ENCODE measurements at regions not wholly inside any gene's neighbourhood (a gene's known extent, or its start where the extent isn't known, plus 50 kb on each side); places are given as distances from the start of the nearest gene placed in this dataset.
"Not testable (repeated sequence)": the region's sequence is repeated elsewhere in the genome, so short reads cannot be mapped to it uniquely, and the experiment has no call there.

DNA sequence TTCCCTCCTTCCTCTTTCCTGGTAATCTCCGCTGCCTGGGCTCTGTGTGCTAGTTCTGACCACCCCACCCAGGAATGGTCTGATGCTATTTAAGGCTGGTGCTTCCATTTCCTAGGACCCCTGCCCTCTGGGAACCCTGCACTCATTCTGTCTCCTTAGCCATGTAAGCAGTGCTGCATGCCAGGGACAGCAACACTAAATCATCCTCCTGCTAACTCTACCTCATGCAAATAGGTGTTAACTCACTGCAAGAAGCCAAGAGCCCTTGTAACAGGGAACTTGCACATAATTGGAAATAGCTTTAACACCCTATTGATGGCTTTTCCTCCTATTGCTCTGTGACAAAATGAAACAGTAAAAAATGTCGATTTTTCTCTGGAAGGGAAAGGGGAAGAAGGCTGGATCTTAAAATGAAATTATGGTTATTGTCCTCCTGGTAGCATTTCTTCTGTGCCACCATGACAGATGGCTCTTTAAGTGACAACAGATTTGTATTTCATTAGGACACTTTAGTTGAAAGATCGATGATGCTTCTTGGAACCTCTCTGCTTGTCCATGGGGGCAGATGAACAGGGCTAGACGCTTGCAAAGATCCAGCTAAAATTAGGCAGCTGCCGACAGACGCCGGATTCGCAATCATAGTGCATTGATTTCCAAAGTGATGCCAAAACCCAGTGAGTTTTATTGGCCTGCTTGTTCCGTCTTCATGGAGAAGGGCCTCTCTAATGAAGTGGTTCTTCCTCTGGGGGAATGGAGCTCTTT, 551.7 kb downstream of the MATN1 start:
- H3K4me1 Mint-ChIP-seq = no peaks in the 10 kb centered on the region
- H3K4me3 Mint-ChIP-seq = no peak overlapping the region
- intact Hi-C loops (cut with micrococcal nuclease) = no loop called here
- H3K36me3 Mint-ChIP-seq (ENCODE audit: low read depth) = no peaks in the 10 kb centered on the region
- no peaks in the 10 kb centered on the region for H3K9me3 Mint-ChIP-seq
- H3K27me3 Mint-ChIP-seq = peaks cover 20% of the 10 kb centered on the region
- peak; percentile 20 for DNase-seq
- no peak overlapping the region for H3K27ac Mint-ChIP-seq

- Mint-ChIP-seq H3K27me3 (peaks cover 24% of the 10 kb centered on the region), H3K36me3 (ENCODE audit: low read depth) (no peaks in the 10 kb centered on the region), H3K27ac (no peak overlapping the region), H3K9me3 (no peaks in the 10 kb centered on the region), H3K4me3 (no peak overlapping the region), H3K4me1 (no peaks in the 10 kb centered on the region)
- intact Hi-C loops (cut with micrococcal nuclease) = no loop called here
- no peak for DNase-seq
Observed at GRCh38 chr1:30169269-30169668, 554.1 kb downstream of the MATN1 start.

GRCh38 chr1:30166174-30166573, 557.2 kb downstream of the MATN1 start:
- intact Hi-C loops (cut with micrococcal nuclease) = no loop called here
- Mint-ChIP-seq H3K27me3 (peaks cover 23% of the 10 kb centered on the region), H3K4me3 (no peak overlapping the region), H3K36me3 (ENCODE audit: low read depth) (no peaks in the 10 kb centered on the region), H3K27ac (no peak overlapping the region), H3K4me1 (no peaks in the 10 kb centered on the region), H3K9me3 (no peaks in the 10 kb centered on the region)
- DNase-seq = no peak

DNA sequence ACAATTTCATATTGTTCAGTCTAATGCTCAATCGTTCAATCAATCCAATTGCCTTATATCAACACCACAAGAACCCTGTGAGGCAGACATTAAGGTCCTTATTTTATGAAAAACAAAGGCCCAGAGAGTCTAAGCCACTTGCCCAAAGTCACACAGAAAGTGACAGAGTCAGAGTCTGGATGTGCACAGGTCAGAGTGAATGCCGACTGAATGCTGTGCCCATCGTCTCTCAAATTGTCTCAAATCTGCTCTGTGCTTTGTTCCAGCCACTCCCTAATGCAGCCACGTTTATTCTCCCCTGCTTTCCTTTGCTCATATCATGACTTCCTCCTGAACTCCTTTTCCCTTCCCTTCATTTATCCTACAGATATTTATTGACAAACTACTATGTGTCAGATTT, 558.3 kb downstream of the MATN1 start:
- Mint-ChIP-seq H3K27me3 (peaks cover 23% of the 10 kb centered on the region), H3K27ac (no peak overlapping the region), H3K4me3 (no peak overlapping the region), H3K4me1 (no peaks in the 10 kb centered on the region), H3K36me3 (ENCODE audit: low read depth) (no peaks in the 10 kb centered on the region), H3K9me3 (no peaks in the 10 kb centered on the region)
- intact Hi-C loops (cut with micrococcal nuclease) = no loop called here
- no peak for DNase-seq

DNA sequence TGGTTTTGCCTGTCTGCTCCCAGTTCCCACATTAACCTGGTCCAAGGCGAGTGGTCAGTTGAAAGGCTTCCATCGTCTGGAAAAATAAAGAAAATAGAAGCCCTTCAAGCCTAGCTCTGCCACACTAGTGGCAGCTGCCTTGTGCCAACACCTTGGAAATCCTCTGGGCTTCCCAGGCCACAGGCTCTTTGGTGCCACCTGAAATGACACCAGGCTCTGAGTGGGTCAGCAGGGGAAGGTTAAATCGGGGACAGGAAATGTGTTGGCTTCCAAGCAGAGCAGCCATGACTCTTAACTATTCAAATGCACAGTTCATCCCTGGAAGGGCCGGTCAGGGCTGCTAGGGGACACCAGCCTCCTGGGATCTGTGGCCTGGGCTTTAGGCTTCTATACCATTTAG, 558.7 kb downstream of the MATN1 start:
- Mint-ChIP-seq H3K27me3 (peaks cover 23% of the 10 kb centered on the region), H3K4me3 (no peak overlapping the region), H3K4me1 (no peaks in the 10 kb centered on the region), H3K27ac (no peak overlapping the region), H3K36me3 (ENCODE audit: low read depth) (no peaks in the 10 kb centered on the region), H3K9me3 (no peaks in the 10 kb centered on the region)
- DNase-seq = no peak
- intact Hi-C loops (cut with micrococcal nuclease) = no loop called here

DNA sequence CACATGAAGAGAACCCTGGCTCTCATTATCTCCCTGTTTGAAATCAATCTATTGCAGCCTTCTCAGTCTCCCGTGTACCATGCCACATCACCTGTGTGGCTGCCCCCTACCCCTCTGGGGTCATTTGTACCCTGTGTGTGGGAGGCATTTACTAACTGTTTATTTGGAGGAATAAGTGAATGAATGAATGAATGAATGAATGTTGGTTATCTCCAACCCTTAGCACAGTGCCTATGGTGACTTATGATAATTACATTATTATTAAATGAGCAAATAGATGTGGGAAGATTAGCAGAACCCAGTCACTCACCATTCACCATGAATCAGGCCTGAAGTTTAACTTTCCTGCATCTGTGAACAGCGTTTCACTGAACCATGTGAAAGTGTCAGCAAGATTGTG, 560.8 kb downstream of the MATN1 start:
- Mint-ChIP-seq H3K4me1 (no peaks in the 10 kb centered on the region), H3K9me3 (no peaks in the 10 kb centered on the region), H3K27ac (no peak overlapping the region), H3K4me3 (no peak overlapping the region), H3K36me3 (ENCODE audit: low read depth) (no peaks in the 10 kb centered on the region), H3K27me3 (peaks cover 24% of the 10 kb centered on the region)
- DNase-seq = no peak
- intact Hi-C loops (cut with micrococcal nuclease) = no loop called here

DNA sequence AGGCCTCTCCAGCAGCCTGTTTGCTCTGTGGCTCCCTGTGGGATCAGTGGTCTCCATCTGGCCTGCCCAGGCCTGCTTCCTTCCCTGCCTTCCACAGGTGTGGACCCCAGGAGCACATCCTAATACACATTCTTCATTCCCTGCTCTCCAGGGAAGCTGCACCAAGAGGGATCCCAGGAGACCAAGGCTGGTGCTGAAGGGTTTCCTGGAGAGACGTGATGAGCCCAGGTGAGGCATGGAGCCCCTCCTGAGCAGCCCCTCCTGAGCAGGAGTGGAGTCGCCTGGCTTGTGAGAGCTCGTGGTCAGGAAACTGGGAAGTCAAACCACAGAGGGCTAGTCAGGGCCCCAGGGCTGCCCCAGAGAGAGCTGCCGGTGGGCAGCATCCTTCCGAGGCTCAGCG, 561.4 kb downstream of the MATN1 start:
- no peak overlapping the region for H3K4me3 Mint-ChIP-seq
- peaks cover 21% of the 10 kb centered on the region for H3K27me3 Mint-ChIP-seq
- no peaks in the 10 kb centered on the region for H3K4me1 Mint-ChIP-seq
- no peaks in the 10 kb centered on the region for H3K9me3 Mint-ChIP-seq
- DNase-seq = no peak
- no peak overlapping the region for H3K27ac Mint-ChIP-seq
- H3K36me3 Mint-ChIP-seq (ENCODE audit: low read depth) = no peaks in the 10 kb centered on the region
- intact Hi-C loops (cut with micrococcal nuclease) = no loop called here

- no peak overlapping the region for H3K4me3 Mint-ChIP-seq
- DNase-seq = no peak
- H3K9me3 Mint-ChIP-seq = no peaks in the 10 kb centered on the region
- no peaks in the 10 kb centered on the region for H3K36me3 Mint-ChIP-seq (ENCODE audit: low read depth)
- H3K4me1 Mint-ChIP-seq = no peaks in the 10 kb centered on the region
- H3K27ac Mint-ChIP-seq = no peak overlapping the region
- intact Hi-C loops (cut with micrococcal nuclease) = no loop called here
- H3K27me3 Mint-ChIP-seq = peaks cover 20% of the 10 kb centered on the region
Observed at GRCh38 chr1:30160999-30161689, 562.2 kb downstream of the MATN1 start.

DNA sequence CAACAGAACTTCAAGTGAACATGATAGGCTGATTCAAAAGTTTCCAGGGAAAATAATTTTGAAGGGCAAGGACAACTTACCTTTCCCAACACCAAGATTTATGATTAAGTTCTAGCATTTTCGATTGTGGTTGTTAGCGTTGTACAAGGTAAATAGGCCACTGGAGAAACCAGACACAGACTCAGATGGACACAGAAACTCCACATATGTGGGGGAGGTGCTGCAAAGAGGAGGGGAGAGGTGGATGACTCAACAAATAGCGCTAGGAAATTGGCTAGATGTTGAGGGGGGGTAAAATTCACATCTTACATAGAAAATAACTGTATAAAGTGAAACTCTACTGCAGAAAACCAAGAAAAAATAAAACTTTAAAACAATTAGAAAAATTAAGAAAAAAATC, 564.4 kb downstream of the MATN1 start:
- Mint-ChIP-seq H3K27ac (no peak overlapping the region), H3K27me3 (peaks cover 19% of the 10 kb centered on the region), H3K36me3 (ENCODE audit: low read depth) (no peaks in the 10 kb centered on the region), H3K9me3 (no peaks in the 10 kb centered on the region), H3K4me3 (no peak overlapping the region), H3K4me1 (no peaks in the 10 kb centered on the region)
- no peak for DNase-seq
- intact Hi-C loops (cut with micrococcal nuclease) = no loop called here

DNA sequence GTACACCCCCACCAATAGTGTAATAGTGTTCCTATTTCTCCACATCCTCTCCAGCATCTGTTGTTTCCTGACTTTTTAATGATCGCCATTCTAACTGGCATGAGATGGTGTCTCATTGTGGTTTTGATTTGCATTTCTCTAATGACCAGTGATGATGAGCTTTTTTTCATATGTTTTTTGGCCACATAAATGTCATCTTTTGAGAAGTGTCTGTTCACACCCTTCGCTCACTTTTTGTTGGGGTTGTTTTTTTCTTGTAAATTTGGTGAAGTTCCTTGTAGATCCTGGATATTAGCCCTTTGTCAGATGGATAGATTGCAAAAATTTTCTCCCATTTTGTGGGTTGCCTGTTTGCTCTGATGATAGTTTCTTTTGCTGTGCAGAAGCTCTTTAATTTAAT, 567.7 kb downstream of the MATN1 start:
- intact Hi-C loops (cut with micrococcal nuclease); H3K9me3 Mint-ChIP-seq; H3K27ac Mint-ChIP-seq; H3K36me3 Mint-ChIP-seq (ENCODE audit: low read depth); DNase-seq; H3K4me3 Mint-ChIP-seq; H3K4me1 Mint-ChIP-seq: not testable (repeated sequence)
- H3K27me3 Mint-ChIP-seq = peaks cover 17% of the 10 kb centered on the region

GRCh38 chr1:30155253-30155652, 568.1 kb downstream of the MATN1 start:
- intact Hi-C loops (cut with micrococcal nuclease); H3K36me3 Mint-ChIP-seq (ENCODE audit: low read depth); H3K27ac Mint-ChIP-seq; H3K9me3 Mint-ChIP-seq; DNase-seq; H3K4me3 Mint-ChIP-seq; H3K4me1 Mint-ChIP-seq: not testable (repeated sequence)
- H3K27me3 Mint-ChIP-seq = peaks cover 17% of the 10 kb centered on the region

DNA sequence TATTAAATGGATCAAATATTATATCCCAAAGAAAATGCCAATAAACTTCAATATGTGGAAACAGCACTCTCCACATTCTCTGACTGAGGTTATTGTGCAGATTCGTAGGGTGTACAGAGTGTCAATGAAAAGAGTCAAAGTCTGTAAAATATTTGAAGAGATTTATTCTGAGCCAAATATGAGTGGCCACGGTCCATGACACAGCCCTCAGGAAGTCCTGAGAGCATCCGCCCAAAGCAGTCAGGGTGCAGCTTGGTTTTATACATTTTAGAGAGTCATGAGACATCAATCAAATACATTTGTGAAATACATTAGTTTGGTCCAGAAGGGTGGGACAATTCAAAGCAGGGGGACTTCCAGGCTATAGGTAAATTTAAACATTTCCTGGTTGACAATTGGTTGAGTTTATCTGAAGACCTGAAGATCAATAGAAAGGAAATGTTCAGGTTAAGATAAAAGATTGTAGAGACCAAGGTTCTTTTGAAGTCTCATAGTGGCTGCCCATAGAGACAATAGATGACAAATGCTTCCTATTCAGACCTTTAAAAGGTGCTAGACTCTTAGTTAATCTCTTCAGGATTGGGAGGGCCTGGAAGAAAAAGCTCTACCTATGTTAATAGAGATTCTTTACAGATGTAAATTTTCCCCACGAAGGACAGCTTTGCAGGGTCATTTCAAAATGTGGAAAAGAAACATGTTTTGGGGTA, 569.5 kb downstream of the MATN1 start:
- no peak for DNase-seq
- peaks cover 14% of the 10 kb centered on the region for H3K27me3 Mint-ChIP-seq
- no peak overlapping the region for H3K4me3 Mint-ChIP-seq
- H3K9me3 Mint-ChIP-seq = peaks cover 5% of the 10 kb centered on the region
- intact Hi-C loops (cut with micrococcal nuclease) = no loop called here
- no peaks in the 10 kb centered on the region for H3K4me1 Mint-ChIP-seq
- H3K27ac Mint-ChIP-seq = no peak overlapping the region
- H3K36me3 Mint-ChIP-seq (ENCODE audit: low read depth) = no peaks in the 10 kb centered on the region

GRCh38 chr1:30151826-30152225, 571.6 kb downstream of the MATN1 start:
- no peaks in the 10 kb centered on the region for H3K36me3 Mint-ChIP-seq (ENCODE audit: low read depth)
- H3K27ac Mint-ChIP-seq = no peak overlapping the region
- peaks cover 9% of the 10 kb centered on the region for H3K27me3 Mint-ChIP-seq
- no peak for DNase-seq
- H3K9me3 Mint-ChIP-seq = peaks cover 5% of the 10 kb centered on the region
- intact Hi-C loops (cut with micrococcal nuclease) = no loop called here
- no peaks in the 10 kb centered on the region for H3K4me1 Mint-ChIP-seq
- no peak overlapping the region for H3K4me3 Mint-ChIP-seq

- H3K36me3 Mint-ChIP-seq (ENCODE audit: low read depth) = no peaks in the 10 kb centered on the region
- no peak overlapping the region for H3K27ac Mint-ChIP-seq
- peaks cover 5% of the 10 kb centered on the region for H3K9me3 Mint-ChIP-seq
- no peak overlapping the region for H3K4me3 Mint-ChIP-seq
- intact Hi-C loops (cut with micrococcal nuclease) = no loop called here
- no peak for DNase-seq
- no peaks in the 10 kb centered on the region for H3K4me1 Mint-ChIP-seq
- peaks cover 6% of the 10 kb centered on the region for H3K27me3 Mint-ChIP-seq
Observed at GRCh38 chr1:30151119-30151518, 572.3 kb downstream of the MATN1 start.

All from activated CD4-positive, alpha-beta T cell treated with anti-CD3 and anti-CD28 coated beads, Interleukin-2, amount 10 ng/mL, durations not matched to agents 24 days and 14 days (primary cell).